ENCODE measurements at regions not wholly inside any gene's neighbourhood (a gene's known extent, or its start where the extent isn't known, plus 50 kb on each side); places are given as distances from the start of the nearest gene placed in this dataset.
"Not testable (repeated sequence)": the region's sequence is repeated elsewhere in the genome, so short reads cannot be mapped to it uniquely, and the experiment has no call there.

GRCh38 chr7:46059308-46060020 is 138.4 kb upstream of the IGFBP3 start:
- DNase-seq (ENCODE audit: low read depth, low spot score), result no peak
- H3K27ac ChIP-seq, result no peak overlapping the region
- H3K9ac ChIP-seq (ENCODE audit: insufficient read length), result no peak overlapping the region
- H3K36me3 ChIP-seq (ENCODE audit: insufficient read depth, low read length), result no peaks in the 10 kb centered on the region
- no peak for TF ChIP-seq FOXP2 (optimal IDR thresholded peaks at IDR 0.05; ENCODE audit: control extremely low read depth, extremely low read length, insufficient read depth)
- TF ChIP-seq EZH2 (IDR thresholded peaks at IDR 0.05), result no peak
- no peak for TF ChIP-seq POLR2AphosphoS5 (IDR thresholded peaks at IDR 0.05; ENCODE audit: borderline replicate concordance, low read depth, low read length)
- no peak overlapping the region for H3K4me3 ChIP-seq
- no peaks in the 10 kb centered on the region for H3K9me3 ChIP-seq (ENCODE audit: low read depth, low read length)

DNA sequence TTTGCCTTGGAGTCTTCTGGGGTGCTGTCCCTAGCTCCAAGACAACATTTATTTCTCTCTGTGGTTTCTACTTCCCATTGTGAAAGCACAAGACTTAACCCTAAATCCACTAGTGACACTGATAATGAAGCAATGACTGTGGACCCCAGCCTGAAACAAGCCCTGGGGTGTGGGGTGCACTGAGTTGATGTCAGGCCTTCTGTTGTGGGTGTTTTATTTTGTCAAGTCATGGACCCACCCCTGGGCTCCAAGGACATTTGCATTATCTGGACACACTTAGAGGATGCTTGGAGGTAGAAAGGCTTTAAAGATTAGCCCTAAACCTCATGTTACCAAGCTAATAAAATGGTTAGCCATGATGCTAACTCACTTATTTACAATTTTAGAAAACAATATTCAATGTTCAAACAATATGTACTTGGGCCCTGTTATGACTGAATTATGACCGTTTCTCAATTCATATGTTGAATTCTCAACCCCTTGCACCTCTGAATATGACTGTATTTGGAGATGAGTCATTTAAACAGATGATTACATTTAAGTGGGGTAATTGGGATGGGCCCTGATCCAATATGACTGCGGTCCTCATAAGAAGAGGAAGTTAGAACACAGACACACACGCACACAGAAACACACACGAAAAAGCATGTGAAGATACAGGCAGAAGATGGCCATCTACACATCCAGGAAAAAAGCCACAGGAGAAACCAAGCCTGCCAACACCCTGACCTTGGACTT is 137.2 kb upstream of the IGFBP3 start:
- DNase-seq (ENCODE audit: low read depth, low spot score), result no peak
- TF ChIP-seq FOXP2 (optimal IDR thresholded peaks at IDR 0.05; ENCODE audit: control extremely low read depth, extremely low read length, insufficient read depth) (no peak), POLR2AphosphoS5 (IDR thresholded peaks at IDR 0.05; ENCODE audit: borderline replicate concordance, low read depth, low read length) (no peak)
- no peak overlapping the region for H3K27ac ChIP-seq
- no peak overlapping the region for H3K4me3 ChIP-seq
- no peak overlapping the region for H3K9ac ChIP-seq (ENCODE audit: insufficient read length)
- no peaks in the 10 kb centered on the region for H3K9me3 ChIP-seq (ENCODE audit: low read depth, low read length)
- no peaks in the 10 kb centered on the region for H3K36me3 ChIP-seq (ENCODE audit: insufficient read depth, low read length)

DNA sequence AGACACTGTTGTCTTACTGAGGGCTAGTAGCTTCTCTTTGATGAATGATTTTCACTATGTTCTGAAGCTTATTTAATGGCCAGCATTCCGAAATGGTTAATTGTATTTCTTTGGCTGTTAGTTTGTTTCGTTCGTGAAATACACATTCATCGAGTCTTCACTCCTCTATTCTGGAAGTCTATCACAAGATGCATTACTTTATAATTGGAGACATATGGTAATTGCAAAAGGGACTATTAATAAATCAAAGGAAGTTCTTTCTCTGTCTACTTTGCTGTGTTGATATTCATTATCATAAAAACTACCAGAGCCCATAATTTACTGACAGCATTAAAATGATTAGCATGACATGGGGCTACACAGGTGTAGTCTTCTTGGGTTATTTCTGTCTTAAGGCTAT is 133.8 kb upstream of the IGFBP3 start:
- no peak for DNase-seq (ENCODE audit: low read depth, low spot score)
- no peak for TF ChIP-seq POLR2AphosphoS5 (IDR thresholded peaks at IDR 0.05; ENCODE audit: borderline replicate concordance, low read depth, low read length)
- TF ChIP-seq FOXP2 (optimal IDR thresholded peaks at IDR 0.05; ENCODE audit: control extremely low read depth, extremely low read length, insufficient read depth), result no peak
- no peak for TF ChIP-seq EZH2 (IDR thresholded peaks at IDR 0.05)
- H3K4me3 ChIP-seq, result no peak overlapping the region
- no peaks in the 10 kb centered on the region for H3K36me3 ChIP-seq (ENCODE audit: insufficient read depth, low read length)
- H3K9ac ChIP-seq (ENCODE audit: insufficient read length), result no peak overlapping the region
- H3K9me3 ChIP-seq (ENCODE audit: low read depth, low read length), result no peaks in the 10 kb centered on the region
- H3K27ac ChIP-seq, result no peak overlapping the region

DNA sequence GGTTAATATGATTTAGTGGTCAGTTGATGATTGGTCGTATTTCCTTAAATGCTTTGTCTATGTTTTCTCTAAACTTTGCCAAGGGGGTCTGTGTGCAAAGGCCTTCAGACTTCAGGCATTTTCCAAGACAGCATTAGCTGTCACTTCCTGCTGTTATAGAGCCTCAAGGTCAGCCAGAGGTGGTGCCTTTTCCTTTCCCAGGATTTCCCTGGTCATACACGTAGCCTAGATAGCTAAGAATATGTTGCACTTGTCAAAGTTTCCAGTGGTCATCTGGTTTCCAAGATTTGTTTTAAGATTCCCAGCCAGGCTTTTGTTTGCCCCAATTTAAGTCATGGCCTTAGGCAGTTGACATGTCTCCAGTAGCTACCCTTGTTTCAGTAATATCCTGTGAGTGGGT is 133.2 kb upstream of the IGFBP3 start:
- no peak for DNase-seq (ENCODE audit: low read depth, low spot score)
- Histone ChIP-seq H3K27ac (no peak overlapping the region), H3K9me3 (ENCODE audit: low read depth, low read length) (no peaks in the 10 kb centered on the region), H3K9ac (ENCODE audit: insufficient read length) (no peak overlapping the region), H3K4me3 (no peak overlapping the region), H3K36me3 (ENCODE audit: insufficient read depth, low read length) (no peaks in the 10 kb centered on the region)
- no peak for TF ChIP-seq FOXP2 (optimal IDR thresholded peaks at IDR 0.05; ENCODE audit: control extremely low read depth, extremely low read length, insufficient read depth)
- TF ChIP-seq POLR2AphosphoS5 (IDR thresholded peaks at IDR 0.05; ENCODE audit: borderline replicate concordance, low read depth, low read length), result no peak
- no peak for TF ChIP-seq EZH2 (IDR thresholded peaks at IDR 0.05)

GRCh38 chr7:46047581-46047980 is 126.5 kb upstream of the IGFBP3 start:
- no peak for DNase-seq (ENCODE audit: low read depth, low spot score)
- no peaks in the 10 kb centered on the region for H3K36me3 ChIP-seq (ENCODE audit: insufficient read depth, low read length)
- no peaks in the 10 kb centered on the region for H3K9me3 ChIP-seq (ENCODE audit: low read depth, low read length)
- no peak overlapping the region for H3K9ac ChIP-seq (ENCODE audit: insufficient read length)
- no peak for TF ChIP-seq POLR2AphosphoS5 (IDR thresholded peaks at IDR 0.05; ENCODE audit: borderline replicate concordance, low read depth, low read length)
- TF ChIP-seq EZH2 (IDR thresholded peaks at IDR 0.05), result no peak
- TF ChIP-seq FOXP2 (optimal IDR thresholded peaks at IDR 0.05; ENCODE audit: control extremely low read depth, extremely low read length, insufficient read depth), result no peak
- H3K27ac ChIP-seq, result no peak overlapping the region
- no peak overlapping the region for H3K4me3 ChIP-seq

- H3K9ac ChIP-seq (ENCODE audit: insufficient read length); DNase-seq (ENCODE audit: low read depth, low spot score); H3K27ac ChIP-seq; H3K36me3 ChIP-seq (ENCODE audit: insufficient read depth, low read length); H3K4me3 ChIP-seq; H3K9me3 ChIP-seq (ENCODE audit: low read depth, low read length): not testable (repeated sequence)
These were observed 122.3 kb upstream of the IGFBP3 start for GRCh38 chr7:46043338-46043737.

DNA sequence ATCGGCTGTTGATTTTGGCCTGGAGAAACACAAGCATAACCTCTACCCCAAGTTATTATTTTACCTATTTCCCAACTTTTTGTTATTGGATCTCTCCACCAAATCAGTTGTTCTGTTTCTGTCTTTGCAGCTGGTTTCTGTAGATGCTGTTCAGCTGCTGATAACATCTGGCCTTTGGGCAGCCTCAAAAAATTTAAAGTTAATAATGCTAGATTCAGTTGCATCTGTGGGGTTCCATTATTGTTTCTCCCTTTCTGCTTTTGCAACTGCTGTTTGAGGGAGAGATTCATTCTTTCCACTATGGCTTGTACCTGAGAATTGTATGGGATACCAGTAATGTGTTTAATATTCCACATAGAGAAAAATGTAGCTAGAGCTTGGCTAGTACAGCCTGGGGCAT is 118.7 kb upstream of the IGFBP3 start:
- H3K4me3 ChIP-seq; H3K27ac ChIP-seq; H3K9me3 ChIP-seq (ENCODE audit: low read depth, low read length); H3K9ac ChIP-seq (ENCODE audit: insufficient read length); DNase-seq (ENCODE audit: low read depth, low spot score); H3K36me3 ChIP-seq (ENCODE audit: insufficient read depth, low read length): not testable (repeated sequence)

DNA sequence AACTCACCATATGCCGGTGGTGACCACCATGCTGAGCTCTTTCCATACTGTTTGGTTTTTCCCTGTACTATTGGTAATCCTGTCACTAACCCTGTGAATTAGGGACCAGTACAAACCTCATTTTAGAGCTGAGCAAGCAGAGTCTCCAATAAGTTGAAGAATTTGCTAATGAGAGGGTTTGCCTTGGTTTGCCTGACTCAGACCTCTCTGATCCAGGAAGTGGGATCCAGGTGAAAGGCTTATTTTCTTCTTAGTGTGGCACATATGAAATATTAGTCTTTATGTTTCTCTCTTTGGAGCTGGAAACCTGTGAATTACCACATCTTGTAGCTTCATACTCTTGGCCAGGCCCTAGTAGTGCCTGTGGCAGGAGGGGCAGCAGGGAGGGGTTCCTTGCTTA is 114.1 kb upstream of the IGFBP3 start:
- DNase-seq (ENCODE audit: low read depth, low spot score), result no peak
- Histone ChIP-seq H3K9me3 (ENCODE audit: low read depth, low read length) (no peaks in the 10 kb centered on the region), H3K4me3 (no peak overlapping the region), H3K9ac (ENCODE audit: insufficient read length) (no peak overlapping the region), H3K27ac (no peak overlapping the region), H3K36me3 (ENCODE audit: insufficient read depth, low read length) (no peaks in the 10 kb centered on the region)
- TF ChIP-seq POLR2AphosphoS5 (IDR thresholded peaks at IDR 0.05; ENCODE audit: borderline replicate concordance, low read depth, low read length) (no peak), FOXP2 (optimal IDR thresholded peaks at IDR 0.05; ENCODE audit: control extremely low read depth, extremely low read length, insufficient read depth) (no peak), EZH2 (IDR thresholded peaks at IDR 0.05) (no peak)

Measured in SK-N-MC (cell line).